ENCODE measurements at regions not wholly inside any gene's neighbourhood (a gene's known extent, or its start where the extent isn't known, plus 50 kb on each side); places are given as distances from the start of the nearest gene placed in this dataset.

DNA sequence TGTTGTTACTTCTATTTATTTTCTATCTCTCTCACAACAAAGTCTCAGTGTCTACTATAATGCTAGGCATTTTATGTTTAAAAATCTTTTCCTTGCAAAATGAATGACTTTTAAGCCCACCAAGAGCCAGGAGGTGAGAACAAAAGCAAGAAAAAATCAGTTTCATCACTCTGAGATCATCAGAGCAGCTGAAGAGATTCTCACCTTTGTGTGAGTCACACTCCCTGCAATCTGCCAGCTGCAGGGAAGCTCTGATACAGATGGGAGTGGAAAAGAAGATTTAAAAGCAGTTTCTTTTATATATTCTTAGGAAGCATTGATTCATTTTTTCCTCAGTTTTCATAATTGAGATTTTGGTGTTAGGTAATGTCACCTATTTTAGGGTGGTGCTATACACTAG, 107.6 kb downstream of the LHX9 start:
- no peaks in the 10 kb centered on the region for H3K36me3 ChIP-seq
- no peak overlapping the region for H3K4me3 ChIP-seq
- intact Hi-C loops (cut with DNase I): no loop called here
- TF ChIP-seq, protein P1, sequence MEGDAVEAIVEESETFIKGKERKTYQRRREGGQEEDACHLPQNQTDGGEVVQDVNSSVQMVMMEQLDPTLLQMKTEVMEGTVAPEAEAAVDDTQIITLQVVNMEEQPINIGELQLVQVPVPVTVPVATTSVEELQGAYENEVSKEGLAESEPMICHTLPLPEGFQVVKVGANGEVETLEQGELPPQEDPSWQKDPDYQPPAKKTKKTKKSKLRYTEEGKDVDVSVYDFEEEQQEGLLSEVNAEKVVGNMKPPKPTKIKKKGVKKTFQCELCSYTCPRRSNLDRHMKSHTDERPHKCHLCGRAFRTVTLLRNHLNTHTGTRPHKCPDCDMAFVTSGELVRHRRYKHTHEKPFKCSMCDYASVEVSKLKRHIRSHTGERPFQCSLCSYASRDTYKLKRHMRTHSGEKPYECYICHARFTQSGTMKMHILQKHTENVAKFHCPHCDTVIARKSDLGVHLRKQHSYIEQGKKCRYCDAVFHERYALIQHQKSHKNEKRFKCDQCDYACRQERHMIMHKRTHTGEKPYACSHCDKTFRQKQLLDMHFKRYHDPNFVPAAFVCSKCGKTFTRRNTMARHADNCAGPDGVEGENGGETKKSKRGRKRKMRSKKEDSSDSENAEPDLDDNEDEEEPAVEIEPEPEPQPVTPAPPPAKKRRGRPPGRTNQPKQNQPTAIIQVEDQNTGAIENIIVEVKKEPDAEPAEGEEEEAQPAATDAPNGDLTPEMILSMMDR (IDR thresholded peaks at IDR 0.05): no peak
- no peak for TF ChIP-seq POLR2A (IDR thresholded peaks at IDR 0.05)
- TF ChIP-seq POLR2AphosphoS5 (IDR thresholded peaks at IDR 0.05): no peak
- no peaks in the 10 kb centered on the region for H3K4me1 ChIP-seq (replicated peaks)
- no peak for DNase-seq (ENCODE audit: low spot score)
- H3K27ac ChIP-seq: no peak overlapping the region
- H3K9me3 ChIP-seq: no peaks in the 10 kb centered on the region
- H3K27me3 ChIP-seq (replicated peaks; ENCODE audit: insufficient read depth): no peaks in the 10 kb centered on the region

DNA sequence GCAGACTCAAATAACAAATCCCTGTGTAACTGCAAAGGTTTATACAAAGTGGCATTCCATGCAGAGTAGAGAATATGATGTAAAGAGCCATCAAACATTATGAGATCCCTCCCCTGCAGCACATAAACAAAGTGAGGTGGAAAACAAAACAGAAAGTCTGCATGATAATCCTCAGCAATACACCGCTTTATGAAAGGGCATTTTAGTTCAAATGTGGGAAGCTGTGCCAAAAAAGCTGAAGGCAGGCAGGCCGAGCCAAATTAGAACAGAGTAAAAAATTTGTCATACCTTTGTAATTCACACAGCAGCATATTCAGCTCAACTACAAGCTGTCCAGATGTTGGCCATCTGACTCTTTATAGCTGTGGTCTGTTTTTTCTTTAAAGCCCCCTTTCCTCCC, 113.5 kb downstream of the LHX9 start:
- H3K36me3 ChIP-seq: no peaks in the 10 kb centered on the region
- WGBS: 19% methylated on average over 2 of the region's 2 CpGs
- intact Hi-C loops (cut with DNase I): no loop called here

DNA sequence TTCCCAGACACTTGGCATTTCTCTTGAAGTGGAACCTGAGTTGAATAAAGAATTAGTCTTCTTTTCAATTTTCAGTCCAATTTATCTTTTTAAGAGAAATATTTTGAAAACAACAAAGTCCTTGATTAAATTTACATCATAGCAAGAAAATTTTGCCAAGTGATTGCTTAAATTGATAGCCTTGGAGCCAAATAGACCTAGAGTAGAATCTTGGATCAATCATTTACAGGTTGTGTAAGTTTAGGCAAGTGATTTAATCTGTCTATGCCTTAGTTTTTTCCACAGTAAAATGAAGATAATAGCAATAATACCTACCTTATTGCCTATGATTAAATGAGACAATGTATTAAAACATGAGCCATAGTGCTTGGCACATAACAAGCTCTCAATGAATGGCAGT, 113.9 kb downstream of the LHX9 start:
- Histone ChIP-seq H3K9me3 (no peaks in the 10 kb centered on the region), H3K4me1 (replicated peaks) (no peaks in the 10 kb centered on the region), H3K36me3 (no peaks in the 10 kb centered on the region), H3K27ac (no peak overlapping the region), H3K4me3 (no peak overlapping the region), H3K27me3 (replicated peaks; ENCODE audit: insufficient read depth) (no peaks in the 10 kb centered on the region)
- intact Hi-C loops (cut with DNase I): no loop called here
- TF ChIP-seq, protein P1 (IDR thresholded peaks at IDR 0.05): no peak
- no peak for TF ChIP-seq POLR2A (IDR thresholded peaks at IDR 0.05)
- DNase-seq (ENCODE audit: low spot score): no peak

More for the DNA sequence above, 113.5 kb downstream of the LHX9 start:
- DNase-seq (ENCODE audit: low spot score): no peak
- no peak overlapping the region for H3K4me3 ChIP-seq
- TF ChIP-seq POLR2A (IDR thresholded peaks at IDR 0.05) (no peak), POLR2AphosphoS5 (IDR thresholded peaks at IDR 0.05) (no peak)
- TF ChIP-seq, protein P1 (IDR thresholded peaks at IDR 0.05): no peak
- no peaks in the 10 kb centered on the region for H3K4me1 ChIP-seq (replicated peaks)
- H3K27me3 ChIP-seq (replicated peaks; ENCODE audit: insufficient read depth): no peaks in the 10 kb centered on the region
- H3K27ac ChIP-seq: no peak overlapping the region
- no peaks in the 10 kb centered on the region for H3K9me3 ChIP-seq

DNA sequence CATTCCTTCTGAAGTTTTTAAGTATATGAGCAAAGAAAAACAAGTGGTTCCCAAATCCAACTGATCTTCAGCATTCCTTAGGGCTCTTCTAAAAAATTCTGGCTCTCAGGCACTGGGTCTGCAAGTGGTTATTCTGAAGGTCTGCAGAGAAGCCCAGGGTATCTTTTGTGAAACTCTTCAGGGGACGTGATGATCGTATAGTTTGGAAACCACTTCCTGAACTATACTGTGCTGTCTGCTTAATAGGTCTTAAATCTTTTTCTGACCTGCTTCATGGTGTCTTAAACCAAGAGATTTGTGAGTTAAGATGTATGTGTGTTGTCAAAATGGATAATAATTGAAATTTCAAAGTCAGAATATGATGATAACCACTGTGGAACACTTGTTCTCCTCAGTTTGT, 115.5 kb downstream of the LHX9 start:
- no peaks in the 10 kb centered on the region for H3K9me3 ChIP-seq
- H3K27ac ChIP-seq: no peak overlapping the region
- H3K4me3 ChIP-seq: no peak overlapping the region
- no peaks in the 10 kb centered on the region for H3K4me1 ChIP-seq (replicated peaks)
- H3K27me3 ChIP-seq (replicated peaks; ENCODE audit: insufficient read depth): no peaks in the 10 kb centered on the region
- TF ChIP-seq POLR2A (IDR thresholded peaks at IDR 0.05) (no peak), POLR2AphosphoS5 (IDR thresholded peaks at IDR 0.05) (no peak)
- TF ChIP-seq, protein P1 (IDR thresholded peaks at IDR 0.05): no peak
- no peak for DNase-seq (ENCODE audit: low spot score)
- WGBS: 41% methylated on average over 2 of the region's 2 CpGs
- intact Hi-C loops (cut with DNase I): no loop called here
- H3K36me3 ChIP-seq: no peaks in the 10 kb centered on the region

DNA sequence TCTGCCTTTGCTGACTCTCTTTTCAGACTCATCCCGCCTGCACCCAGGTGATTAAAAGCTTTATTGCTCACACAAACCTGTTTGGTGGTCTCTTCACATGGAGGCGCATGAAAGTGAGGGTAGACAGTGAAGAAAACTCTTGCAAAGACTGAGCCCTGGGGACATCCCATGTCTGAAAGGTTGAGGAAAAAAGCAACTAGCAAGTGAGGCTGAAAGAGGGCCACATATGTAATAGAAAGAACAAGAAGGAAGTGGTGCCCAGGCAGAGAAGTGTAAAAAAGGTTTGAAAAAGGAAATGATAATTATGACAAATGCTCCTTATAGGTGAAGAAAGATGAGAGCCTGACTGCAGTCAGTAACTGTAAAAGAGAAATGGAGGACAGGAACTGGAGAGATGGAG, 115.9 kb upstream of the NEK7 start:
- 49% methylated on average over 2 of the region's 2 CpGs for WGBS
- H3K4me3 ChIP-seq: no peak overlapping the region
- intact Hi-C loops (cut with DNase I): no loop called here
- TF ChIP-seq, protein P1 (IDR thresholded peaks at IDR 0.05): no peak
- TF ChIP-seq POLR2A (IDR thresholded peaks at IDR 0.05): no peak
- TF ChIP-seq POLR2AphosphoS5 (IDR thresholded peaks at IDR 0.05): no peak
- H3K36me3 ChIP-seq: no peaks in the 10 kb centered on the region
- DNase-seq (ENCODE audit: low spot score): no peak
- no peak overlapping the region for H3K27ac ChIP-seq
- no peaks in the 10 kb centered on the region for H3K4me1 ChIP-seq (replicated peaks)
- no peaks in the 10 kb centered on the region for H3K27me3 ChIP-seq (replicated peaks; ENCODE audit: insufficient read depth)
- no peaks in the 10 kb centered on the region for H3K9me3 ChIP-seq
